KG1 (cell line): ENCODE measurements at regions not wholly inside any gene's neighbourhood (a gene's known extent, or its start where the extent isn't known, plus 50 kb on each side); places are given as distances from the start of the nearest gene placed in this dataset.

Experiments
- DNase-seq: peaks from one replicate; lab custom pipeline; 2025; lab: John Stamatoyannopoulos, UW

- DNase-seq, result no peak
Observed at GRCh38 chr3:159789017-159789416, 199.6 kb upstream of the IL12A start.

- DNase-seq, result no peak
Observed at GRCh38 chr3:159789742-159790635, 198.6 kb upstream of the IL12A start.

- DNase-seq, result no peak
Observed at GRCh38 chr3:159791336-159791735, 197.3 kb upstream of the IL12A start.

GRCh38 chr3:159792070-159792469 lies 196.6 kb upstream of the IL12A start:
- DNase-seq, result no peak

- no peak for DNase-seq
Observed at GRCh38 chr3:159795042-159795441, 193.6 kb upstream of the IL12A start.

- no peak for DNase-seq
Observed at GRCh38 chr3:159795681-159796175, 192.9 kb upstream of the IL12A start.

- no peak for DNase-seq
Observed at GRCh38 chr3:159796226-159796625, 192.4 kb upstream of the IL12A start.

- no peak for DNase-seq
Observed at GRCh38 chr3:159796744-159797143, 191.9 kb upstream of the IL12A start.

- DNase-seq, result no peak
Observed at GRCh38 chr3:159797771-159798170, 190.9 kb upstream of the IL12A start.

- no peak for DNase-seq
Observed at GRCh38 chr3:159798951-159799350, 189.7 kb upstream of the IL12A start.

GRCh38 chr3:159800434-159801155 lies 188.0 kb upstream of the IL12A start:
- no peak for DNase-seq

GRCh38 chr3:159802864-159803263 lies 185.8 kb upstream of the IL12A start:
- no peak for DNase-seq

- no peak for DNase-seq
Observed at GRCh38 chr3:159803459-159803858, 185.2 kb upstream of the IL12A start.

GRCh38 chr3:159804726-159805410 lies 183.8 kb upstream of the IL12A start:
- DNase-seq, result peak; percentile 2

GRCh38 chr3:159805411-159805772 lies 183.2 kb upstream of the IL12A start:
- no peak for DNase-seq

GRCh38 chr3:159806412-159806811 lies 182.2 kb upstream of the IL12A start:
- DNase-seq, result no peak

GRCh38 chr3:159807137-159808040 lies 181.2 kb upstream of the IL12A start:
- no peak for DNase-seq

GRCh38 chr3:159813822-159814531 lies 174.7 kb upstream of the IL12A start:
- DNase-seq, result no peak

GRCh38 chr3:159816512-159816911 lies 172.1 kb upstream of the IL12A start:
- no peak for DNase-seq

- DNase-seq, result no peak
Observed at GRCh38 chr3:159817126-159817525, 171.5 kb upstream of the IL12A start.

- DNase-seq, result no peak
Observed at GRCh38 chr3:159817571-159817970, 171.1 kb upstream of the IL12A start.
